ENCODE measurements at regions not wholly inside any gene's neighbourhood (a gene's known extent, or its start where the extent isn't known, plus 50 kb on each side); places are given as distances from the start of the nearest gene placed in this dataset.

DNA sequence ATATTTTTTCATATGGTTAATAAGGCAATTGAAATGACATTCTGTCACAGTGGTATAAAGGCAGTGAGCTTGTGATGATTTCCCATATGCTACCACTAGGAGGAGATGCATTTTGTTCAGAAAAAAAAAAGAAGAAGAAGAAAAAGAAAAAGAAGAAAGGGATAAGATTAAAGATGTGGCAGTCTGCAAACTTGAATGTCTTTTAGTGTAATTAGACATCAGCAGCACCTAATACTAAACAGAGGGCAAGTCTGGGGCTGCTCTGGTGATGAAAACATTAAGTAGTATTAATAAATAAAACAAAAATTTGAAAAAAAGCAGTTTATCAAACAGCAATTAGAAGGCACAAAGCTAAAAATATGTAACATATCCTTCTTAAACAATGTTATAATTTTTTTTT, 95.4 kb upstream of the DEFB112 start:
- TF ChIP-seq ZXDB (tag by site-specific recombination; IDR thresholded peaks at IDR 0.05) = no peak
- no peak for TF ChIP-seq KLF10 (tag by site-specific recombination; IDR thresholded peaks at IDR 0.05)
- TF ChIP-seq CTCF (tag by site-specific recombination; IDR thresholded peaks at IDR 0.05) = no peak
- no peak for TF ChIP-seq MEIS1 (CRISPR knock-in tag; IDR thresholded peaks at IDR 0.05; ENCODE audit: borderline replicate concordance)
- TF ChIP-seq SALL2 (tag by site-specific recombination; IDR thresholded peaks at IDR 0.05; ENCODE audit: borderline replicate concordance) = no peak
- no peak for TF ChIP-seq ZNF707 (tag by site-specific recombination; IDR thresholded peaks at IDR 0.05)
- TF ChIP-seq, protein P1, sequence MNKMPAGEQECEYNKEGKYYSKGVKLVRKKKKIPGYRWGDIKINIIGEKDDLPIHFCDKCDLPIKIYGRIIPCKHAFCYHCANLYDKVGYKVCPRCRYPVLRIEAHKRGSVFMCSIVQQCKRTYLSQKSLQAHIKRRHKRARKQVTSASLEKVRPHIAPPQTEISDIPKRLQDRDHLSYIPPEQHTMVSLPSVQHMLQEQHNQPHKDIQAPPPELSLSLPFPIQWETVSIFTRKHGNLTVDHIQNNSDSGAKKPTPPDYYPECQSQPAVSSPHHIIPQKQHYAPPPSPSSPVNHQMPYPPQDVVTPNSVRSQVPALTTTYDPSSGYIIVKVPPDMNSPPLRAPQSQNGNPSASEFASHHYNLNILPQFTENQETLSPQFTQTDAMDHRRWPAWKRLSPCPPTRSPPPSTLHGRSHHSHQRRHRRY (tag by site-specific recombination; IDR thresholded peaks at IDR 0.05) = no peak
- TF ChIP-seq ZNF114 (tag by site-specific recombination; IDR thresholded peaks at IDR 0.05) = no peak
- no peak for TF ChIP-seq ZBTB44 (tag by site-specific recombination; IDR thresholded peaks at IDR 0.05)
- TF ChIP-seq ZNF76 (tag by site-specific recombination; IDR thresholded peaks at IDR 0.05; ENCODE audit: borderline replicate concordance, low read depth) = no peak
- TF ChIP-seq ZNF221 (tag by site-specific recombination; IDR thresholded peaks at IDR 0.05; ENCODE audit: borderline replicate concordance) = no peak
- no peak for TF ChIP-seq ZBTB26 (tag by site-specific recombination; optimal IDR thresholded peaks at IDR 0.05)

Measured in HEK293 (cell line).